Lung (tissue), 11 donors: ENCODE measurements at regions not wholly inside any gene's neighbourhood (a gene's known extent, or its start where the extent isn't known, plus 50 kb on each side); places are given as distances from the start of the nearest gene placed in this dataset.

Experiments
- ATAC-seq: fragments of 200-7000 bp; cut with Tn5 transposase; one replicate; pipeline ENCODE4 v1.9.1; 2020; ENCODE audit warnings: moderate number of reproducible peaks; ENCODE audit not compliant: insufficient read depth, low FRiP score
- DNase-seq, 3 donors: peaks; one replicate each; pipeline ENCODE4 v3.0.0-alpha.2; 2013 to 2017
- H3K27ac ChIP-seq, 2 donors: one replicate each; pipeline ENCODE4 v1.5.1; 2013; ENCODE audit warnings: mild to moderate bottlenecking in 2 of 2, moderate library complexity in 2 of 2, control low read depth in 1 of 2, inconsistent platforms in 1 of 2, low read depth in 1 of 2, low read length in 1 of 2
- H3K27me3 ChIP-seq, 3 donors: one replicate each; pipeline ENCODE4 v1.5.1; 2013; ENCODE audit warnings: low read length in 2 of 3; ENCODE audit not compliant: control insufficient read depth in 3 of 3, insufficient read depth in 3 of 3
- H3K36me3 ChIP-seq, 4 donors: one replicate each; pipeline ENCODE4 v1.5.1; 2013; ENCODE audit warnings: low read length in 4 of 4, mild to moderate bottlenecking in 1 of 4, moderate library complexity in 1 of 4; ENCODE audit not compliant: control insufficient read depth in 4 of 4, insufficient read depth in 4 of 4
- H3K4me1 ChIP-seq, 5 donors: one replicate each; pipeline ENCODE4 v1.5.1; 2013; ENCODE audit warnings: low read length in 5 of 5, mild to moderate bottlenecking in 2 of 5, moderate library complexity in 1 of 5; ENCODE audit not compliant: control insufficient read depth in 5 of 5, insufficient read depth in 5 of 5
- H3K4me3 ChIP-seq: one replicate; pipeline ENCODE4 v1.5.1; 2013; ENCODE audit warnings: mild to moderate bottlenecking, control low read depth, moderate library complexity
- H3K9ac ChIP-seq, 2 donors: one replicate each; pipeline ENCODE4 v1.5.1; 2013; ENCODE audit warnings: low read length in 2 of 2, control low read depth in 1 of 2; ENCODE audit not compliant: insufficient read depth in 1 of 2
- H3K9me3 ChIP-seq, 4 donors: one replicate each; pipeline ENCODE4 v1.5.1; 2013; ENCODE audit warnings: low read length in 3 of 4, mild to moderate bottlenecking in 1 of 4, moderate library complexity in 1 of 4; ENCODE audit not compliant: control insufficient read depth in 4 of 4, insufficient read depth in 3 of 4
- WGBS, 2 donors: extraction: QIAGEN DNeasy Blood & Tissue Kit; methylation state at CpG; one replicate each; pipeline ENCODE4 v1.1.7; 2013; 5-methylcytosine and 5-hydroxymethylcytosine counted together
- TF ChIP-seq, protein P1 (sequence below): IDR thresholded peaks from 2 replicates; pipeline ENCODE4 v1.5.1; 2012; ENCODE audit warnings: mild to moderate bottlenecking; ENCODE audit errors: control extremely low read depth, extremely low read depth
- donor health status: control.
- donor health status: control.
- donor health status: Bipolar disorder and iron deficiency.
- donor health status: healthy.
- donor health status: DM: yes; HTN: yes; CAD: no.

DNA sequence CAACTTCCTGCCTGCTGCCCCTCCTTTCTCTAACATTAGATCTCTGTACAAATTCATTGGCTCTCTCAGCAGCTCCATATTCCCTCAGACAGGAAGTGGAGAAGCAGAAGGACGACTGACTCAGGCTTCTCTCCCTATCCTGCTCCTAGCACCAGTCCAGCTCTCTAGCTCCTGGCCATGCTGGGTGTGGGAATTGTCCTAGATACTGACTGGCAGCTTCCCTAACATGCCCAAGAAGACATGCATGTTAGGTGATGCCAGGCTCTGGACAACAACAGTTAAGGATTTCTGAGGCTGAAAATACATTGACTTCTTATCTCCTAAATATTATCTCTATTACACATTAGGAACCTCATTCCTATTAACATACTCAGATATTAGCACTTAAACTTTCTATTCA lies 292.9 kb downstream of the IKZF2 start:
- Histone ChIP-seq H3K27ac (no peak overlapping the region), H3K4me1 (no peaks in the 10 kb centered on the region), H3K36me3 (no peaks in the 10 kb centered on the region), H3K4me3 (no peak overlapping the region), H3K9ac (no peak overlapping the region), H3K9me3 (peaks cover 1 to 6% (median 3%) of the 10 kb centered on the region in 4 donors), H3K27me3 (no peaks in the 10 kb centered on the region)
- TF ChIP-seq, protein P1, sequence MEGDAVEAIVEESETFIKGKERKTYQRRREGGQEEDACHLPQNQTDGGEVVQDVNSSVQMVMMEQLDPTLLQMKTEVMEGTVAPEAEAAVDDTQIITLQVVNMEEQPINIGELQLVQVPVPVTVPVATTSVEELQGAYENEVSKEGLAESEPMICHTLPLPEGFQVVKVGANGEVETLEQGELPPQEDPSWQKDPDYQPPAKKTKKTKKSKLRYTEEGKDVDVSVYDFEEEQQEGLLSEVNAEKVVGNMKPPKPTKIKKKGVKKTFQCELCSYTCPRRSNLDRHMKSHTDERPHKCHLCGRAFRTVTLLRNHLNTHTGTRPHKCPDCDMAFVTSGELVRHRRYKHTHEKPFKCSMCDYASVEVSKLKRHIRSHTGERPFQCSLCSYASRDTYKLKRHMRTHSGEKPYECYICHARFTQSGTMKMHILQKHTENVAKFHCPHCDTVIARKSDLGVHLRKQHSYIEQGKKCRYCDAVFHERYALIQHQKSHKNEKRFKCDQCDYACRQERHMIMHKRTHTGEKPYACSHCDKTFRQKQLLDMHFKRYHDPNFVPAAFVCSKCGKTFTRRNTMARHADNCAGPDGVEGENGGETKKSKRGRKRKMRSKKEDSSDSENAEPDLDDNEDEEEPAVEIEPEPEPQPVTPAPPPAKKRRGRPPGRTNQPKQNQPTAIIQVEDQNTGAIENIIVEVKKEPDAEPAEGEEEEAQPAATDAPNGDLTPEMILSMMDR: no peak
- 54 to 61% methylated on average over 1 of the region's 1 CpG for WGBS, 2 donors
- no peak for DNase-seq
- no peak for ATAC-seq

DNA sequence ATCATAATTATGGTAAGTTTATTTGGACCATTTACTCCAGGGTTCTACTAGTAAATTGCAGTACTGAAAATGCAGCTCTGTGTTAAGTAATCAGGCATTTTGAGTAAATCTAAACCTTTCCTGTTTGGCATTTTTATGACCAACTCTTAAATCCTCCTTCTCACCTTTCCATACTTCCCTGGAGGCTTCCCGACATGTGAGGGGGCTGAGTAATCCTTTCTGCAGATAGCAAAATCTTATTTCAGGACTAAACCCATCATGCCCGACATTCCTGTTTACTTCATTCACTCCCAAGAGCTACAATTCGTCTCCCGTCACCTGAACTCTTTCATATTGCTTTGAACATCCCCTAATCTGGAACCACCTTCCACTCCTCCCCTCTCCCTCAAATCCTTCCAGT lies 296.6 kb downstream of the IKZF2 start:
- 83 to 92% methylated on average over 4 of the region's 4 CpGs for WGBS, 2 donors
- Histone ChIP-seq H3K4me3 (no peak overlapping the region), H3K27ac (no peak overlapping the region), H3K36me3 (no peaks in the 10 kb centered on the region), H3K9me3 (no peaks in the 10 kb centered on the region), H3K27me3 (no peaks in the 10 kb centered on the region), H3K9ac (no peak overlapping the region), H3K4me1 (no peaks in the 10 kb centered on the region)
- ATAC-seq: no peak
- TF ChIP-seq, protein P1: no peak
- no peak for DNase-seq

DNA sequence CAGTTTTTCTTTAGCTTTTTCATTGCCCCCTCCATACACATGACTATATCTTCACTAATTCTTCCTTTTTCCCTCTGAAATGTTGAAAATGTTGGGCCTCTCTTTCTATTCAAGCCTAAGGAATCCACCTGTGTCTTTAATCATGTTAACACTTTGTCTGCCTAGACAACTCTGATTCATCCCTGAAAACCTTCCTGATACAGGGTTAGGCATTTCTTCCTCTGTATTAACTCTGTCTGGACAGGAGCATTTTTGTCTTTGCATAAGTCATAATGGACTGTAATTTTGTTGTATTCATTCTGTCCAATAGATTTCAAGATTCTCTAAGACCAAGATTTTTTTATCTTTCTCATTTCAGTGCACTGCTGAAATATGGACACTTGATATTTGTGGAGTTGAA lies 297.3 kb downstream of the IKZF2 start:
- Histone ChIP-seq H3K9ac (no peak overlapping the region), H3K4me1 (no peaks in the 10 kb centered on the region), H3K36me3 (no peaks in the 10 kb centered on the region), H3K27me3 (no peaks in the 10 kb centered on the region), H3K27ac (no peak overlapping the region), H3K9me3 (no peaks in the 10 kb centered on the region), H3K4me3 (no peak overlapping the region)
- DNase-seq (no peak), ATAC-seq (no peak)
- TF ChIP-seq, protein P1: no peak

DNA sequence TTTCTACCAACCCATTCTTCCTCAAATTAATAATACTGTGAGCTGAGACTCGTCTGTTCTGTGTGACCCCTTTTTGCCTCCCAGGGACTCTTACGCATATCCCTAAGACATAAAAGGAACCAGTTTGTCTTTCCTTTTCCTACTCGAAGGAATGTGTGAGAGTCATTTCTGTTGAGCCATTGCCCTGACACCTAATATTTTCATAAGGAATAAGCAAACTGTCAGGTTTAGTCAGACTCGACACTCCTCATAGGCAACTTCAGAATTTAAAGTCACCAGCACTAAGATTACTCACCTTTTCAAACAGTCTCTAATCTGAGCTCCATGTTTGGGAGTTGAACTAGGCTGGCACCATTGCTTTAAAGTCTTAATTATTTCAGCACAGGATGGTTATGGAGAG lies 305.5 kb downstream of the IKZF2 start:
- no peak for ATAC-seq
- Histone ChIP-seq H3K27me3 (no peaks in the 10 kb centered on the region), H3K27ac (no peak overlapping the region), H3K36me3 (no peaks in the 10 kb centered on the region), H3K9ac (no peak overlapping the region), H3K4me1 (no peaks in the 10 kb centered on the region), H3K9me3 (no peaks in the 10 kb centered on the region), H3K4me3 (no peak overlapping the region)
- no peak for DNase-seq
- TF ChIP-seq, protein P1: no peak
- 55 to 70% methylated on average over 4 of the region's 4 CpGs for WGBS, 2 donors
